Activated T-cell treated with anti-CD3 and anti-CD28 coated beads, Interleukin-2, amount 50 U/mL, for 4 hours (primary cell): ENCODE measurements at regions not wholly inside any gene's neighbourhood (a gene's known extent, or its start where the extent isn't known, plus 50 kb on each side); places are given as distances from the start of the nearest gene placed in this dataset.

Experiments
- ATAC-seq, 2 donors: fragments of 200-7000 bp; cut with Tn5 transposase; one replicate each; pipeline ENCODE4 v1.10.0; 2021
- DNase-seq: peaks from one replicate; pipeline ENCODE4 v3.0.0-alpha.2; 2020
- H3K27me3 Mint-ChIP-seq: one replicate; pipeline ENCODE4 v1.8.0; 2021; ENCODE audit warnings: low read depth, mixed read lengths
- H3K36me3 Mint-ChIP-seq: one replicate; pipeline ENCODE4 v1.8.0; 2022; ENCODE audit warnings: mixed read lengths; ENCODE audit not compliant: insufficient read depth
- H3K4me1 Mint-ChIP-seq: one replicate; pipeline ENCODE4 v1.8.0; 2021; ENCODE audit warnings: low read depth, mixed read lengths
- H3K4me3 Mint-ChIP-seq: one replicate; pipeline ENCODE4 v1.8.0; 2021; ENCODE audit warnings: mild to moderate bottlenecking, moderate library complexity, mixed read lengths
- H3K9me3 Mint-ChIP-seq: one replicate; pipeline ENCODE4 v1.8.0; 2021; ENCODE audit warnings: mixed read lengths

DNA sequence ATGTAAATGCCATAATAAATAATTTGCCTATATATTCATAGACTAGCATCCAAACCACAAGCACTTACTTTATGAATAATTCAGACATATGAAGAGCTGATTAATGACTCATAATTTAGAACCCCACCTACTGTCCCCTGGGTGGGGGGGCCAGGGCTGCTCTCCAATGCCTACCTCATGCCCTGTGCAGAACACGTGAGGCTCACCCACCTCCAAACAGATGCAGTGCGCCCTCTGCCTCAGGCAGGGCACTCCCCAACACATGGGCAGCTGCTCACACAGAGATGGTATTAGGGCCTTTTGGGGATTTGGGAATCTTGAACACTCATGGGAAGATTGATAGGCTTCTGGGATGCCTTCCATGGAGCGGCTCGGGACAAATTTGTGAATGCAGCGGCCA, 75.1 kb upstream of the INSIG1 start:
- Mint-ChIP-seq H3K4me1 (peaks cover 7% of the 10 kb centered on the region), H3K36me3 (no peaks in the 10 kb centered on the region), H3K27me3 (peaks cover 15% of the 10 kb centered on the region), H3K9me3 (no peaks in the 10 kb centered on the region), H3K4me3 (no peak overlapping the region)
- ATAC-seq (peak in 1 of 2 donors; percentile 46), DNase-seq (no peak)

DNA sequence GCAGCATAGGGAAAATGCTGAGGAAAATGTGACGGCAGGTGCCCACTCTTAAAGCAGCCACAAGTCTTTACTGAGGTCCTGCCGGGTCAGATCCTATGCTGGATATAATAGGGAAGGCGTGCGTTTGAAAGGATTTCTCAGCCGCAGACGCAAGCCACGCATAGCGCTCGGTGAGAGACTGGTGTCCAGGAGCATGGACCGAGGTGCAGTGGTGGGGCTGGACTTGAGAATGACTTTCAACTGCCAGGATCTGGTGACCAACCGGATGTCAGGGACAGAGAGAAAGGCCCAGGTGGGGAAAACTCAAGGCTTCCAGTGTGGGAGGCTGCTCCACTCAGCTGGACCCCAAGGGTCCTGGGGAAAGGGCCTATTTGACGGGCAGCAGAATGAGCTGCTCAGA, 74.7 kb upstream of the INSIG1 start:
- ATAC-seq = no peak
- H3K27me3 Mint-ChIP-seq = peaks cover 15% of the 10 kb centered on the region

DNA sequence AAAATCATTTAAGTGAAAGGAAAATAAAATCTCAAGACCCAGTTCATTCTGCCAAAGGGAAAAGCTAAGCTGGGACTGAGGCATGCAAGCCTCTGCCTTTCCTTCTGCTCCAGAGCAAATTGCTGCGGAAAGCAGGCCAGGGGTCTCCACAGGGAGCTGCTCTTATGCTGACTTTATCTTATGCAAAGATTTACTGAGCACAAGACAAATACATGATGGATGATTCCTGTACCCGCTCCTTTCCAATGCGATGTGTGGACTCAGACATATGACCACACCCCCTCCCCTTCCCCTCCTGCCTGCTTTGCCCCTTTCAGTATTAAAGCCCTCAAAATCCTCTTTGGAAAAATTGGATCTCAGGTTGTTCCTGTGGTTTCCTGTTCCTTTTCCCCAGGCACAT, 74.2 kb upstream of the INSIG1 start:
- Mint-ChIP-seq H3K4me1 (peaks cover 6% of the 10 kb centered on the region), H3K27me3 (peaks cover 15% of the 10 kb centered on the region), H3K9me3 (no peaks in the 10 kb centered on the region), H3K36me3 (no peaks in the 10 kb centered on the region), H3K4me3 (no peak overlapping the region)
- DNase-seq = no peak
- no peak for ATAC-seq

More for the DNA sequence above, 74.7 kb upstream of the INSIG1 start:
- Mint-ChIP-seq H3K4me3 (no peak overlapping the region), H3K4me1 (peaks cover 6% of the 10 kb centered on the region), H3K9me3 (no peaks in the 10 kb centered on the region), H3K36me3 (no peaks in the 10 kb centered on the region)
- no peak for DNase-seq

- Mint-ChIP-seq H3K9me3 (no peaks in the 10 kb centered on the region), H3K27me3 (peaks cover 14% of the 10 kb centered on the region), H3K36me3 (no peaks in the 10 kb centered on the region), H3K4me1 (peaks cover 6% of the 10 kb centered on the region), H3K4me3 (no peak overlapping the region)
- DNase-seq (no peak), ATAC-seq (no peak)
Measured at GRCh38 chr7:155224116-155224811, 73.4 kb upstream of the INSIG1 start.

DNA sequence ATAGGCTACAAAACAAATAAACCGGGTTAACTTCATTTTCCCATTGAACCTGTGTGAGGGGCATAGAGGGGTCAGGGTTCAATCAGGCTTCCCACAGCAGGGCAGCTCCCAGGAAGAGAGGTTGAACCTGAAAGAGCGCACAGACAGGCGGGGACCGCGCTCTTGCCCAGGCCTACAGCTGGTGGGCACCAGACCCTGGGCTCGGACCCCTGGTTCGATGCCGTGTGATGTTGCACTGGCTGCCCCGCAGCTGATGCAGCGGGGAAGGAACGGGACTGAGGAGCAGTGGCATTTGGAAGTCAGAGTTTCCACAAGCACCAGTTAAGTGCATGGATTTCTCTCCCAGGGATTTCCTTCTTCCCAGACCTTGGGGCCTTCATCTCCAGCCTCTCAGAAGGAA, 72.6 kb upstream of the INSIG1 start:
- Mint-ChIP-seq H3K4me1 (peaks cover 6% of the 10 kb centered on the region), H3K4me3 (no peak overlapping the region), H3K27me3 (peaks cover 12% of the 10 kb centered on the region), H3K9me3 (no peaks in the 10 kb centered on the region), H3K36me3 (no peaks in the 10 kb centered on the region)
- no peak for ATAC-seq
- DNase-seq = no peak

- peaks cover 12% of the 10 kb centered on the region for H3K27me3 Mint-ChIP-seq
- no peak for ATAC-seq
- no peaks in the 10 kb centered on the region for H3K36me3 Mint-ChIP-seq
- no peak for DNase-seq
- no peak overlapping the region for H3K4me3 Mint-ChIP-seq
- H3K9me3 Mint-ChIP-seq = no peaks in the 10 kb centered on the region
- peaks cover 6% of the 10 kb centered on the region for H3K4me1 Mint-ChIP-seq
Measured at GRCh38 chr7:155225516-155225915, 72.2 kb upstream of the INSIG1 start.

DNA sequence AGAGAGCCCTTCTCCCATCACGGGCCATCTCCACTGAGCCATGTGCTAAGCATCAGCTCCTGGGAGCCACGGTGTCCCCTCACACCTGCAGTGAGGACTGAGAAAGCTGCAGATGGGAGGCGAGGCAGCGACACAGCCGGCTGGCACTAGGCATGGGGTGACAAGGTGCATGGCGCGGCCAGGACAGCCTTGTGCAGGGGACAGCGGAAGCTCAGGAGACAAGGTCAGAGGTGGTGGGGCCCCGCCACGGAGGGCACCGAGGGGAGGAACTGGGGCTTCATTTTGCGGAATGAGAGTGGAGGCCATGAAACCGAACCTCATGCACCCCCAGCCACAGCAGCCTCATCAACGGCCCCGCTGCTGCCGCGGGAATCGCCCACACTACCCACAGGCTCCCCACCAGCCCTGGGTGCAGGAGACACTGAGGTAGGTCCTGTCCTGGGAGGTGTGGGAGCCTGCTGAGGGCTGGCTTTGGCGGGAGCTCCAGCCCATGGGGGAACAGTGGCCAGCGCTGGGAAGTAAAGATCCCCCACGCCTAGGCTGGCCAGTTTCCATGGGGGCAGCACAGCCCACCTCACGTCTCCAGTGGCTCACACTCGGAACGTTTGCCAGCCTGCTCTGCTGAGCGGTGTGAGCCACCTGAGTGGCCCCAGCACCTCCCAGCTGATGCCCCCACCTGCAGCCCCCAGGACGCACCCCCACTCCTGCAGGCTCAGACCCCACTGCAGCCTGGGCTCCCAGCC, 71.2 kb upstream of the INSIG1 start:
- Mint-ChIP-seq H3K27me3 (peaks cover 10% of the 10 kb centered on the region), H3K36me3 (no peaks in the 10 kb centered on the region), H3K4me3 (no peak overlapping the region), H3K9me3 (no peaks in the 10 kb centered on the region), H3K4me1 (peaks cover 6% of the 10 kb centered on the region)
- ATAC-seq (no peak), DNase-seq (no peak)

DNA sequence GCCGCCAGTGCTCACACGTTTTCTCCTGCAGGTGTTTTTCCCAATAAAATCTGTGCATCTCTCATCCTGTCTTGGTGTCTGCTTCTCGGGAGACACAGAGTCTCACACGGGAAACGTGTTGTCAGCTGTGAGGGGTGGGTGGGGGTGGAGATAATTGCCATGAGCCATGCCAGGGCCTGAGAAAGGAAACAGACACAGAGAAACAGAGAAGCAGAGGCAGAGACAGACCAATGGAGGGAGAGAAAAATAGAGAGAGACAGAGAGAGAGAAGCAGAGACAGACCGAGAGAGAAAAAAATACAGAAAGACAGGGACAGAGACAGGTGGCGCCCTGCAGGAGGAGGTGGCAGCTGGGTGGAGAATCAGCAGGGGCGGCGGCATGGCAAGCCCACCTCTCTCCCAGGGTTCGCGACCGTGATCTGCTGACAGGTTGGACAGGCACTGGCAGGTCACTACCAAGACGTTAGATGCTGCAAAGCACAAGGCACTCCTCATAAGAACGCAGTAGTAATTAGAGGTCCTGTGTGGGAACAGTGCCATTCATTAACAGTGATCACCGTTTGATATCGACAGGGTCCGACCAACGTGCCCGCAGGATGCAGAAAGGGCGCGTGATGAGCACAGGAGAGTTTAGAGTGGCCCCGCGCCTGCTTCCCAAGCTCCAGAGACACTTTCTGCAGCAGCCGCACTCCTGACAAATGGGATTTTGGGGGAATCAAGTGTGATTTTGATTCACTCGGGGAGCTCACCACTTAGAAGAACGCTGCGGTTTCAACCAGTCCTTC, 70.5 kb upstream of the INSIG1 start:
- H3K4me3 Mint-ChIP-seq = no peak overlapping the region
- peaks cover 7% of the 10 kb centered on the region for H3K27me3 Mint-ChIP-seq
- no peaks in the 10 kb centered on the region for H3K9me3 Mint-ChIP-seq
- ATAC-seq (no peak), DNase-seq (no peak)
- H3K4me1 Mint-ChIP-seq = peaks cover 4% of the 10 kb centered on the region
- no peaks in the 10 kb centered on the region for H3K36me3 Mint-ChIP-seq

DNA sequence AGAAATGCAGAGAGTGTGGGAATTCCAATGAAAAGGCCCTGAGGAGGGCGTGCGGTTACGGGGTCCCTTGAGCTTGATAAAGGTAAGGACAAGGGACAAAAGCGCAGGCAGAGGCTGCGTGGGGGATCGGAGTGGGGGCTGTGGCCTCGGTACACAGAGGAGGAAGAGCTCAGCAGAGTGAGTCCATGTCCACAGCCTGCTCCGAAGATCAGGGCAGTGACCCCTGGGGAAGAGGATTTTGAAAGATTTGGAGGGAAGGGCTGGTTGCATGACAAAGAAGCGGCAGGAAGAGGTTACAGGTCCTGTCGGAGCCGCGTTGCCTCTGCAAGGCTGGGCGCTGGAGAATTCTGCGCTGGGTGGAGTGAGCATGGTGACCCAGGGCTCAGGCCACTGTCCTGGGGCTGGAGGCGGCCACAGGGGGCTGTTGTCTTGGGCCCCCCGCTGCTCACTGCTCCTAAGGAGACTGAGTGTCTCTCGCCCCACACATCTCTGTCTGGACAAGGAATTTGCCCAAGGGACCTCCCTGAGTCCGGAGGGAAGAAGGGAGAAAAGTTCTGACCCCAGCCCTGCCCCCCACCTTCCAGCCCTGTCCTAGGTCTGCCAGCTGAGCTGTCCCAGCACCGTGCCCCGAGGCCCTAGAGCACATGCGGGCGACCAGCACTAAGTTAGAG, 69.8 kb upstream of the INSIG1 start:
- Mint-ChIP-seq H3K4me1 (peaks cover 2% of the 10 kb centered on the region), H3K36me3 (no peaks in the 10 kb centered on the region), H3K4me3 (no peak overlapping the region), H3K27me3 (peaks cover 7% of the 10 kb centered on the region), H3K9me3 (no peaks in the 10 kb centered on the region)
- no peak for ATAC-seq
- no peak for DNase-seq

DNA sequence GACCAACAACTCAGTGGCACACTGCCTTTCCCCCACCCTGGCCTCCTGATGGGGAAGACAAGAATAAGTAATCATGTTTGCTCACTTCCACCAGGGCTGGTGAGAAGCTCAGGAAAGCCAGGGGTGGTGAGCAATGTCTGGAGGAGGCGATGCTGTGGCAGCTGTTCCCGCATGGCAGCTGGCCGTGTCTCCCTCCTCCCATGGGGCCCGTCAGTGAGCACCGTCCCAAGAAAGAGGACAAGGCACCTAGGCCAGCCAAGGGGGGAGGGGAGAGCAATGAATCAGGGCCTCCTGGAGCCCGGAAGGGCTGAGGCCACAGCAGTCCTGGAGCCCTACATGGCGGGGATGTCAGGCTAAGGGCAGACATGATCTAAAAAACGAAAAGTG, 69.2 kb upstream of the INSIG1 start:
- peaks cover 2% of the 10 kb centered on the region for H3K4me1 Mint-ChIP-seq
- ATAC-seq (no peak), DNase-seq (no peak)
- no peak overlapping the region for H3K4me3 Mint-ChIP-seq
- H3K27me3 Mint-ChIP-seq = peaks cover 7% of the 10 kb centered on the region
- no peaks in the 10 kb centered on the region for H3K9me3 Mint-ChIP-seq
- H3K36me3 Mint-ChIP-seq = no peaks in the 10 kb centered on the region

- Mint-ChIP-seq H3K27me3 (peaks cover 7% of the 10 kb centered on the region), H3K9me3 (no peaks in the 10 kb centered on the region), H3K4me3 (no peak overlapping the region), H3K4me1 (peaks cover 2% of the 10 kb centered on the region), H3K36me3 (no peaks in the 10 kb centered on the region)
- DNase-seq = no peak
- ATAC-seq = no peak
Measured at GRCh38 chr7:155228894-155229293, 68.8 kb upstream of the INSIG1 start.

DNA sequence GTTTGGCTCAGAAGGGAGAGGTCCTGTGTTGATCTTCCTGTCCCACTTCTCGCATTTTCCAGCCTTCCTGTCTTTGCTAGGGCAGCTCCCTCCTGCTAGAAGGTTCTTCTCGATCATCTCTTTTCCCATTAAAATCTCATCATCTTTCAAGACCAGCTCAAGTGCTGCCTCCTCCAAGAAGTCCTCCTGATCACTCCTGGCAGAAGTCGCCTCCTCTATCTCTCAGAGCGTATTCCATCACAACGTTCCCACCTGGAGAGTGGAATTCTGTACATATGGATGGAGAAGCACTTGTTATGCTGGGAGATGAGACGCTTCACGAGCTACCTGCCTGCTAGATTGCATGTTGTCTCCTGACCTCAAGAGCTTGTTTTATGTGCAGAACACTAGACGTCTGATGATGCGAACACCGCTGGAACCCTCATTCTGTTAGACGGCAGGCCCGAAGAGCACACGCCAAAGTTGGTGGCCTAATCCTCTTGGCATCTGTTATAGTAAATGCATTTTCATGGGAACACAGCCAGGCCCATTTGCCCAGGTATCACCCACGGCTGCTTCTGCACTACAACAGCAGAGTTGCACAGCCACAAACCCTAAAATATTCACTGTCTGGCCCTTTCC, 68.0 kb upstream of the INSIG1 start:
- no peak for ATAC-seq
- Mint-ChIP-seq H3K4me3 (no peak overlapping the region), H3K36me3 (no peaks in the 10 kb centered on the region), H3K9me3 (no peaks in the 10 kb centered on the region), H3K4me1 (peaks cover 2% of the 10 kb centered on the region), H3K27me3 (peaks cover 7% of the 10 kb centered on the region)
- DNase-seq = no peak

GRCh38 chr7:155230169-155230593, 67.5 kb upstream of the INSIG1 start:
- peaks cover 7% of the 10 kb centered on the region for H3K27me3 Mint-ChIP-seq
- DNase-seq = no peak
- no peaks in the 10 kb centered on the region for H3K9me3 Mint-ChIP-seq
- ATAC-seq = no peak
- H3K4me3 Mint-ChIP-seq = no peak overlapping the region
- no peaks in the 10 kb centered on the region for H3K36me3 Mint-ChIP-seq
- H3K4me1 Mint-ChIP-seq = peaks cover 2% of the 10 kb centered on the region

GRCh38 chr7:155231241-155231800, 66.4 kb upstream of the INSIG1 start:
- DNase-seq (no peak), ATAC-seq (no peak)
- no peaks in the 10 kb centered on the region for H3K4me1 Mint-ChIP-seq
- no peak overlapping the region for H3K4me3 Mint-ChIP-seq
- H3K36me3 Mint-ChIP-seq = no peaks in the 10 kb centered on the region
- no peaks in the 10 kb centered on the region for H3K9me3 Mint-ChIP-seq
- no peaks in the 10 kb centered on the region for H3K27me3 Mint-ChIP-seq
